NCI-H1417 (cell line): ENCODE measurements at regions not wholly inside any gene's neighbourhood (a gene's known extent, or its start where the extent isn't known, plus 50 kb on each side); places are given as distances from the start of the nearest gene placed in this dataset.
A peak's percentile ranks its signal among the peaks of the same experiment; 100 is the strongest.
"Not testable (repeated sequence)": the region's sequence is repeated elsewhere in the genome, so short reads cannot be mapped to it uniquely, and the experiment has no call there.

Experiments used
- DNase-seq, 3 experiments: peaks; one replicate each; lab custom pipeline; 2025; lab: John Stamatoyannopoulos, UW

DNA sequence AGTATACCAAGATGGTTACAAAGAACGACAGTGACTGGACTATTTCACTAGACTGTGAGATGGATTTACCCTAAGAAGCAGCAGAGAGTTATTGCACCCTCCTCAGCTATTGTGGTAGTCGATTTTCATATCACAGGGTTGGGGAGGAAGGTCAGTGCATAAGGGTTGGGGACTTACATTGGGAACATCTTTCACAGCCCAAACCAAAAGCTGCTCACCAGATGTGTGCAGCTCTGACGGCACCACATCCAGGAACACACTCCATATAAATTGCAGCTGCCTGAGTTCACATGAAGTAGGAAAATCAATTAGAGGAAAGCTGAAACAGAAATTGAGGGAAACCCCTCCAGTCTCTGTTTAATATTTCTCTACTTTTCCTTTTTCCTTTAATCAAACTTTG, 470.5 kb upstream of the NRSN1 start:
- peak in 1 of 3 experiments; percentile 25 for DNase-seq

DNA sequence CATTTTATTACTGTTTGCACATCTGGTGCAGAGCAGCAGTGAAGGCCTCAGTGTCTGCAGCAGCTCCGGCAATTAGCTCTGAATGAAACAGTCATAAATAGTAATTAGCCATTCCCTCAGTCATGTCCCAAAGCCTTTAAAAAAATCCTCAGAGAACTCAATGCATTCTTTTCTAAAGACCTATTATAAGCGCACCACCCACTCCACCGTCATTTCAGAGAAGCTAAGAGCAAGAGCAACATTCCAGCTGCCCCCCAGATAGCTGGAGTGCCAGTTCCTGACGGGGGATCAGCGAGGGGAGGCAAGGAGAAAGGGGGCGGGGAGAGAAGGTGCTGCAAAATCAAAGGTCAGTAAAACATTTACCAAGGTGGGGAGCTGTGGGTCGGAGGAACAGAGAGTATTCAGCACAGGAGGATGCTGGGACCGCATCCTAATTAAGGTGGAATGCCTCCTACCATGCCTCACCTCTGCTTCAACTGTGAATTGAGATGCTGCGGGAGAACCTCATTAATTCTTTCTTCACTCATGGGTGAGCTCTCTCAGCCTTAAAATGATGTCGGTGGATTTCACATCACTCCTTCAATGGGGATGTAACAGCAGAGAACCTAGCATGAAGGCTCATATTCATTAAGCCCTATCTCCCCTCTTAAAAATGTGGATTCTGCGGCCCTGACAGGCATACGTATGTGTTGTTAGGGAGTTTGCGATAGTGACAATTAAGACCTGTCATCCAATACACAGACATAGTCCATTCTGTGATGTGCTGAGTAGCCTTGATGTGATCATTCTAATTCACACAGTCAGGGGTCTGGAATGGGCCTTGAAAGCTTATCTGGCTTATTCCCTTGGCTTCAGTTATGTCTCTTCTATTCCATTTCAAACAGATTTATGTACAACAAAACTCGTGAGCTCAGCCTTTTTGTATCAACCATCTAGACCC, 469.5 kb upstream of the NRSN1 start:
- DNase-seq, result peak in 2 of 3 experiments; percentile 72 to 94

DNA sequence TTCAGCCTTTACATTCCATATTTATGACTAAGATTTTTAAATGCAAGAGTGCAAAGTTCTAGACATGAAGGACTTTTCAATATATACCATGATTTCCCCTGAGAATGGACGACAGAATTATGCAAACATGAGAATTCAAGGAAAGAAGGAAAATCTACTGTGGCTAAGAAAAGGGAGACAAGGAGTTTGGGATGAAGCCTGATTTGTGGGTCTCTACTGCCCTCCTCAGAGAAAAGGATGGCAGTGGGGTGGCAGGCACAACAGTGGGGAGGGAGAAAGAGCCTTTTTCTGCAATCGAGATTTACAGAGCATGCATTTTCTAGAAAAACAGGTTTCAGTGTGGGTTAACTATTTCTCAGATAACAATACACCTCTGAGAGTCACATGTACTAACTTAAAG, 466.9 kb upstream of the NRSN1 start:
- peak in 2 of 3 experiments; percentile 26 to 69 for DNase-seq

DNA sequence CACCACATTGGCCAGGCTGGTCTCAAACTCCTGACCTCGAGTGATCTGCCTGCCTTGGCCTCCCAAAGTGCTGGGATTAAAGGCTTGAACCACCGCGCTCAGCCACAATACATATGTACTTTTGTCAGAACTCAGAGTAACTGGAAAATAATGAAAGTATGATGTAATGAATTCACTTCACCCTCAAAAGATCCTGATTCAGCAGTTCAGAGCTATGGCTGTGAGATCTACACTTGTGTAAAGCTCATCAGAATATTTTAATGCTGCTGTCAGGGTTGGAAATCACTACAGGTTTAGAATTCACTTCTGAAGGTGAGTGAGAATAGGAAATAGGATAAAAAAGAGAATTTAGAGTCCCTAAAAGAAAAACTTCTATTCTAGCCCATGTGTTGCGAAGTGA, 464.5 kb upstream of the NRSN1 start:
- DNase-seq, result no peak

DNA sequence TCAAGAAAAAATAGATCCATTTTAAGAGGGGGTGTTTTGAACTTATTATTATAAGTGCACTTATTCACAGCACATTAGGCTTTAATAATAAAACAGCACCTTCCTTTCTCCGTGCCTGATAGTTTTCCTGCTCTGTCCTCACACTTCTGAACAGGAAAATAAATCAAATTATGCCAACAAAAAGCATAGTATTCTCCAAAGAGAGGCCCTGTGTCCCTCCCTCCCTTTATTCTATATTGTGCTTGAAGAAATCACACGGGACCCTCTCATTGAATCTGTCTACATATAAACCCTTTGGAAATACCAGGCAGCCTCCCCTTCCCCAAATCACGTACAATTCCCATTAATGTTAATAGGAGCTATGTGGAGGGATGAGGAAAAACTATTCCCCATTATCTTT, 462.9 kb upstream of the NRSN1 start:
- peak in 1 of 3 experiments; percentile 44 for DNase-seq

DNA sequence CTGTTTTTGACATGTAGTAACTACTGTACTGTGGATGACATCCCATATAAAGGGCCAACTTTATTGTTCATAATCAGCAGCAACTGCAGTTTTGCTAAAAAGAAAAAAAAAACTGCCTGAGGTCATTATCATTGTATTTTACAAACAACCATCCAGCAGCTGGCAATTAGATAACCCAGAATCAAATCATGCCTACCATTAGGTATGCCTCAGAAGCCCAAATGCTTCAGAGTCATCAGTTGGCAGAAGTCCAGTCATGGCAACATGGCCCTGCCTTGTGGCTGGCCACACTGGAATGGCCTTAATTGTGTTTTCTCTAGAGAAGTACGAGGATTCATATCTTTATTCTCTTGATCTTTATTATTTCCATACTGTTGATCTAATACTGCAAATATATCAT, 462.4 kb upstream of the NRSN1 start:
- DNase-seq, result peak in 2 of 3 experiments; percentile 2 to 52

DNA sequence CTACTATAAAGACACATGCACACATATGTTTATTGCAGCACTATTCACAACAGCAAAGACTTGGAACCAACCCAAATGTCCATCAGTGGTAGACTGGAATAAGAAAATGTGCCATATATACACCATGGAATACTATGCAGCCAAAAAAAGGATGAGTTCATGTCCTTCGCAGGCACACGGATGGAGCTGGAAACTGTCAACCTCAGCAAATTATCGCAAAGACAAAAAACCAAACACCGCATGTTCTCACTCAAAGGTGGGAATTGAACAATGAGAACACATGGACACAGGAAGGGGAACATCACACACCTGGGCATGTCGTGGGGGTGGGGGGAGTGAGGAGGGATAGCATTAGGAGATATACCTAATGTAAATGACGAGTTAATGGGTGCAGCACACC, 460.1 kb upstream of the NRSN1 start:
- DNase-seq, result not testable (repeated sequence)

DNA sequence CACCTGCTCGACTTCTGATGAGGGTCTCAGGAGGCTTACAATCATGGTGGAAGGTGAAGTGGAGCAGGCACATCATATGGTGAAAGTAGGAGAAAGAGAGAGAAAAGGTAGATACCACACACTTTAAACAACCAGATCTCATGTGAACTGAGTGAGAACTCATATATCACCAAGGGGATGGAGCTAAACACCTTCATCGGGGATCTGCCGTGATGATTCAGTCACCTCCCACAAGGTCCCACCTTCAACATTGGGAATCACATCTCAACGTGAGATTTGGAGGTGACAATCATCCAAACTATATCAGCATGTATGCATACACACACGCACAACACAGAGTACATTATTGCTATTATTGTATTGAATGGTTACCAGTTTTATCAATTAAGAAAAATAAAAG, 453.3 kb upstream of the NRSN1 start:
- no peak for DNase-seq

DNA sequence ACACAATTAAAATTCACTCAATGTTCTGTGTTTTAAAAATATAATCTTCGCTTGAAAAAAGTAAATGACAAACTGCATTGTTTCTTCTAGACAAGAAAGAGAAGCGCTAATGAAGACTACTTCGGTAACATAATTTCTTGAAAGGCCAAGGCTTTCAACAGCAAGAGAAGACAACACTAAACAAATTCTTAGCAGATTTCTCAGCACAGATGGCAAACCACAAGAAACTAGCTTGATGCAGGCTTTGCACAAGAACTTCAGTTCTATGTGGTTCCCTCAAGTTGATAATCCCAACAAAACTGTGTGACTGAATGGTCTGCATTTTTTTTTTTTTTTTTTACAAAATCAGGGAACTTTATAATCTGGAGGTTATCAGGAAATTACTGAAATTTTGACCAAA, 447.4 kb upstream of the NRSN1 start:
- DNase-seq, result no peak

DNA sequence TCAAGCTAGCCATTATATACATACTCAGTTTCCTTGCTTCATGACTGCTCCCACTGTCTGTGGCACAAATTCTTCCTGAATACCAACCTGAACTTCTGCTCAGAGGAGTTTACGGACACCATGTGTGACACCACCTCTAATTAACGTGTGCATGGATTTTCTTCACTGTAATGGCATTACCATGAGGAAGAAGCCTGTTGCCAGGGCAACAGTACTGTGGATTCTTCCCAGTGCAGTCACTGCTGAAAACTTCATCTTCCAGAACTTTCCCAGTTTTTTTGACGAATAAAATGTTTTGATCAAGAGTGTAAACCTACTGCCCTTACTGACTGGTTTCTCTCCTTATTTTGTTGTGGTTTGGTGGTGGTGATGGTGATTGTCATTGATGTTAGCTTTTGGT, 444.3 kb upstream of the NRSN1 start:
- peak in 1 of 3 experiments; percentile 12 for DNase-seq

DNA sequence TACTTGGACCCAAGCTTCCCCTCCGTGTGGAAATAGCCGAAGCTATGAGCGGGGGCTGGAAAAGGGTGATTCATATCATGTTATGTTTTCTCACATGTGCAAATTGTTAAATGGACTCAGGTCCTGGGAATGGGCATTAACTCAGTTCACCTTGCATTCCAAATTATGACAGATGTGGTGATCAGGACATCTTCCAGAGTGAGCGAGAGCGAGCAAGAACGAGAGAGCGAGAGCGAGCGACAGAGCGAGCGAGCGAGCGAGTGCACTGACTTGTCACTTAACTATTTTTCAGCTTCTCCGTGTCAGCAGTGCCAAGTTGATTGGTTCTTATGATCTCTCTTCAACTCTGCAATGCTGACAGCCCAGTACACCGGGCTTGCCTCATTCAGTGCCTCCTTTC, 437.4 kb upstream of the NRSN1 start:
- no peak for DNase-seq

DNA sequence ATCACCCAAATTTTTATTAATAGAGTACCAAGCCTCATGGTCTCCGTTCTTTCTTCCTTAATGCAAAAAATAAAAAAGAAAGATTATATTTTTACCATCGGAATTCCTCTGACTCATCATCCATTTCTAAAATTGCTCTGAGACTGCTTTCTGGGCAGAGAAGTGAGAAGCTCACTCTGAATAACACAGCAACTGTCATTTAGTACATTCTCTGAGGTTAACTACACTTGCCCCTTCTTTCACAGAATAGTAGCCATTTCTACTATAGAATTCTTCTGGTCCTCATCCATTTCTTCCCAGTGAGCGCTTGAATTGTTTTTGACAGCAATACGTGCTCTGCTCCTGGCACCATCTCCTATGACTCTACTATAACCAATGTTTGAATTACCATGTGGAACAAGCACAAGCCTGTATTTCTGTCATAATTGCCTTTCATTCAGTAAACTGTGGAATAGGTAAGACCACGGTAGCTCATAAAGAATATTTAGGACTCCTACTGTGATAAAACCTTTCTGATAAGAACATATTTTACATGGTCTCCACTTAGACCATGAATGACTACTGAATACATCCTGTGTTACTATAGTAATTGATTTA, 435.5 kb upstream of the NRSN1 start:
- peak in 2 of 3 experiments; percentile 68 to 97 for DNase-seq

DNA sequence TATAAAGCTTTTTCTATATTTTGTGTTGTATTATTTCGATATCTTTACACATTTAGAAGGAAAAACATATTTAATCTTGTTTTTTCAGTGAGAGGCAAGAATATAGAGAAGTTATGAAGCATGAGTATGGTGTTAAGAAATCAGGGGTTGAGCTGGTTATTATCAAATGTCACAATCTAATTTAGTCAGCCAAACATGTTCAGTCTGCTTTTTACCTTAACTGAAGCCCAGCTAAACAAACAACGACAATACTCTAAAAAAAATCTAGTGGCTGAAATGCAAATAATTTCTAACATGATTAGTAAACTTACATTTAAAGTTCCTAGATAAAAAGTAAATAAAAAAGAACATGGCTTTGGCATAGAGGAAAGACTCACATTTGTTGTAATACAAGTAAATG, 433.8 kb upstream of the NRSN1 start:
- peak in 2 of 3 experiments; percentile 1 to 23 for DNase-seq

DNA sequence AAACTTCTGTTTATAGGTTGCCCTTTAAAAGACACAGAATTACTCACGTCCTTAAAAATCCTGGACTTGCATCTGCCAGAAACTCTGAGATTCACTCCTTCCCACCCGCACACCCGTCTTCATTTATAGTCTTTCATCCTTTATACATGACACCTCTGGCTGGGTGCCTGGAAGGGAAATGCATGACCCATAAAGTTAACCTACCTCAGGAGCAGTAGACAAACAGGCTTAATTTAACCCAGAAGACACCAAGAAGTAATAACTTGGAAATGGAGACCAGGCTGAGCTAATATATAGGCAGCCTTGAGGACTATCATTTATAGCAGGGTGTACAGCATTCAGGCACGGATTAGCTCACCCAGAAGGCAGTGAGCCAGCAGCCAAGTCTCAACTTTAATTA, 429.0 kb upstream of the NRSN1 start:
- DNase-seq, result no peak

DNA sequence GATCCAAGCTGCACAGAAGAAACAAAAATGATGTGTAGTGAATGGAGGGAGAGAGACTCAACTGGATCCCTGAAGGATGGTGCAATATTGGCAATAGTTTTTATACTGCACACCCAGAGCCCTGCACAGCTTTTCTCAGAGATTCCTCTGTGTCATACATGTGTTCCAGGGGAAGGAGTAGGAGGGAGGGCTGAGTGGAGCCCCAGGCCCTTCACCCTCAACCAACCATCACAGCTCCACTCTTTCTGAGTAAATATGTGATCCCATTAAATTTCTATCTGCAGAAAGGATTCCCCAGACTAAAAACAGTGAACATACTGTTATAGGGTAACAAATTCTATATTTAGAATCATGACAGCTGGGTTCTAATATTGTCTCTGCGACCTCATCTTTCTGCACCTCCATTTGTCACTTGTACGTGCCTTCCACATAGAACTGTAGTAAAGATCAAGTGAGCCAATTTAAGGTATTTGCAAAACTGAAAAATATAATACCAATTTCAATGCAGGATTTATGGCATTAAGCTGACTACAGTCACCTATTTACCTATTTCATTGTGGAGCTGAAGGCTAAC, 421.4 kb upstream of the NRSN1 start:
- no peak for DNase-seq

DNA sequence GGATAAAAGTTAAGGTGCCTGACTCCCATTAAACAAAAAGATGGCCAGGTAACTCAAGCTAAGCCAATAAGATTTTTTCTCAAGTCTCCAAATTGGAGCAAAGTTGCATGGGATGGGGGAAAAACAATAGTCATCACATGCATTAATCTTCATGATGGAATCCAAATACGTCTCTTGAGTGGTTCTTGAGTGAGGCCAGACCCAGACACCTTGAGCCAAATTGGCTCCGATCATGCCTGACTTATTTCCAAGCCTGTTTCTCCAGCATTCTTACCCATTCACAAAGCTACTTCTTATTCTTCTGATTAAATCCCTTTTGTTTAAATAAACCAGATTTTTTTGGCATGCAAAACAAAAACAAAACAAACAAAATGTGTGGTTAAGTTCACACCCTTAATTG, 420.3 kb upstream of the NRSN1 start:
- DNase-seq, result no peak

DNA sequence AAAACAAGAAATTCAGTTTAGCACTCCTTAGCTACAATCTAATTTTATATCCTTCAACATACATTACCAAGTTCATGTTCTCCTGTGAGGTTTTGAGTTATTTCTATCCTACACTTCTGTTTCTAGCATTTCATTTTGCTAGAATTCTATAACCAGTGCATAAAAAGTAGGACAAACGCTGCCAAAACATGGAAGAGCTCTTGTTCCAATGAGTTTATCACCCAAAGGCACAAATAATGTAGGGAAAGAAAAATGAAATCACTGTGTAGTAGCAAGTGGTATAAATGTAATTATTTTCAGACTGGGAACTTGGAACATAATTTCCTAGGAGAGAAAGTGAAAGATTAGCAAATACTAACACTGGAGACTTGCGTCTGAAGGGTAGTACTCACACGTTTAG, 413.3 kb upstream of the NRSN1 start:
- DNase-seq, result no peak

DNA sequence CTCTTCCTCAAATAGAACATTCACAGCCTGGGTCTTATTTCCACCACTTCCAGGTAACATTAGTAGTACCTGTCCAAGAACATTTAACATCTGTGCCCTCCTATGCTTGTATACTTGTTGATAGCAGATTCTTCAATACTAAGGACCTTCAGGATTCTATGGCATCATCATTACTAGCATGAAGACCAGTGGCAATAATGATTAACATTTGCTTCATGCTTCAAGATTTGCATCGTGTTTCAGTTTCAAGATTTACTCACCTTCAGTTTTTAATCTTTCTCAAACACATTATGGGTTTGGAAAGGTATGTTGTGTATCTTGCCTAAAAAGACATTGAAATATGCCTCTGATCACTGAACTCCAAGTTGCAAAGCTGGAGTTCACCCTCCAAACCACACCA, 412.8 kb upstream of the NRSN1 start:
- DNase-seq, result no peak

DNA sequence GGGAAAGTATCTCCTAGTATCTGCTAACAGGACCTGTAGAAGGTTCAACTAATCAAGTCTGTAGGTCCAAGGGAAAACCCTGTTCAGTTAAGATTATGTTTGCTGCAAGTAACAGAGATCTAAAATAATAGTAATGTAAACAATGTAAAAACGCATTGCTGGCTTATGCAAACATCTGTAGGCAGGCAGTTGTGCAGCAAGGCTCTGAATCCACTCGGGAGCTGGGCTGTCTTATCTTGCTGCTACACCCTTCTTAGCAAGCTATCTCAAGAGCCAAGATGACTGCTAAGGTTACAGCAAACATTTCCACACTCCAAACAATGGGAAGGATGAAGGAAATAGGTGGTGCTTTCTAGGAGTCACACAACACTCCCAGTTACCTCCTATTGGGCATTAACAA, 397.3 kb upstream of the NRSN1 start:
- peak in 2 of 3 experiments; percentile 1 to 6 for DNase-seq

DNA sequence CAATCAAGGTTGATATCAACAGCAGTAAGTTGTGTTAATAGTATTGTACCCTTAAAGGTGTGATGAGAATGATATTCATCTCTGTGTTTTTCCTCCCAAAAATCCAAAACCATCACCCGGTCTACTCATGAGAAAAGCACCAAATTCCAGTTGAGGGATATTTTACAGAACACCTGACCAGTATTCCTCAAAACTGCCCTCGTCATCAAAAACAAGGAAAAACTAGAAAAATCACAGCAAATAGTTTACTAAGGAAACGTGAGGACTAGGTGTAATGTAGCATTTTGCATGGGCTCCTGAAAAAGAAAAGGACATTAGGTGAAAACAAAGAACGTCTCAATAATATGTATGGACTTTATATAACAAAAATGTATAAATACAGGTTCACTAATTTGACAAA, 394.4 kb upstream of the NRSN1 start:
- no peak for DNase-seq

DNA sequence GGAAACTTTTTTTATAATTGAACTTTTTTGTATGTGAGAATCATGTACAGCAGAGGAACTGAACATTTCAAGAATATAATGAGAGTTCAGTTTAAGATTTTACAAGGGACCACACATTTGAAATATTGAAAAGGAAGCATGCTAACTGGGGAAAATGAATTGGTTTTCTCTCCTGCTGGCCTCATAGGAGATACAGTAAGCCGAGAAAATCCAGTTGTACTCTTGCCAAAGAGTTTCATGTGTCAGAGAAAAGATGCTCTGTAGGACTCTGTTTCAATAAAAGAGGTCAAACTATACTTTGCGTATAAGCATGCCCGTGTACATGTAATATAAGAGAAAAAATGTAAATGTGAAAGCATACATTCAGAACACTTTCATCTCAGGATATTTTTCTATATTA, 393.5 kb upstream of the NRSN1 start:
- no peak for DNase-seq

DNA sequence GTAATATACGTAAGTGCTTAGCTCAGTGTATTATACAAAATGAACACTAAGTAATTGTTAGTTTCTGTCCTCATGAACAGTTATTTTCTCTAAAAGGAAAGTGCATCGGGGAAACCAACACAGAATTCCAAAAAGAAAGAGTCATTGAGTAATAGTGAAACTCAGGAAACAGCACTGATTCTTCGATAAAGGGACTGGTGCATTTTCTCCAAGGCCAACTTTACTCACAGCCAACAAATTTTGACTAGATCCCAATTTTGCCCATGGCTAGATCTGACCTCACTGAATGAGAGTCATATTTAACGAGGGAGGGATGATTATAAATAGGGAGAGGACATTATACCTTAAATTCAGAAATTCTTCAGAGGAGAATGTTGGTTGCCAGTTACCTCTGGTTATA, 390.9 kb upstream of the NRSN1 start:
- DNase-seq, result no peak

DNA sequence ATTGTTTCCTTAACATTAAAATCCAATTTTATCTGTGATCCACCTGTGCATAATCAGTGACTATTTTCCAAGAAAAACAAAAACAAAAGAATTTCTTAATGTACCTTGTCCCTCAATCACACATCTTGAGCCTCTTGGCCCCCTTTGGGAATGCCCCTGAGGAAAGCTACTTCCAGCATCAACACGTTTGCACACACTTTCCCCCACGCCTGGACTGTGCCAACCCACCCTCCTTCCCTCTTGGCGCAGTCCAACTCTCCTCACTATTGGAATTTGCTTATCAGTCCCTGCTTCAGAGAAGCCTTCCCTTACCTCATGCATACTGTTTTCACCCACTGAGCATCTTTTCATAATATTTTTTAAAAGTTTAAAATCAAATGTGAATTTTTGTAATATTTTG, 389.4 kb upstream of the NRSN1 start:
- no peak for DNase-seq
